GM19240 (cell line): ENCODE measurements at regions not wholly inside any gene's neighbourhood (a gene's known extent, or its start where the extent isn't known, plus 50 kb on each side); places are given as distances from the start of the nearest gene placed in this dataset.

ENCODE experiments used
- DNase-seq: peaks from one replicate; pipeline ENCODE4 v3.0.0; 2011; ENCODE audit warnings: low spot score; ENCODE audit not compliant: insufficient read length

DNA sequence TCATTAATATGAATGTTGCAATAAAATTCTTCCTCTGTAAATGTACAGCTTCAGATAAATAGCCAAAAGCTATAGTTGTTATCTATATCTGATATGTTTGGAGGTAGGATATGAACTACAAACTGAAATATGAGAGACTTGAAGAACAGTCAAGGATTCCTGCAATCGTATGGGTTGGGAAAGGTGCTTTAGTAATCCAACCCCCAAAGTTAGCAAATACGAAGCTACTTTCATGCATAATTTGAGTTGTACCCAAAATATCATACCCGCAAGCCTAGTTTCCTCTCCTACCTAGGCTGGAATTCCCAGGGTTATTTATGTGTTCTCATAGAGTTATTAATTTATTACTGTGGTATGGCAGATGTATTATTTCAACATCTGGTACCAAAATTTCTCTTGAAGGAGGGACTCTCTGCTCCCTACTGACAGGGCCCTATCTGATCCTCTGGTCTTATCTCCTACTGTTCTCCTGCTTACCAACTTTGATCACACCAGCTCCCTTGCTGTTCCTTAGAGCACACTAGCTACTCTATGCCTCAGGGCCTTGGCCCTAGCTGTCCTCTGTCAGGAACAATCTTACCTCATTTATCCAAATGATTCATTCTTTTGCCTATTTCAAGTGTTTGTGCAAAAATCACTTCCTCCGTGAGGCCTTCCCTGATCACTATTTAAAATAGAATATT lies 140.4 kb upstream of the CCDC54 start:
- no peak for DNase-seq

DNA sequence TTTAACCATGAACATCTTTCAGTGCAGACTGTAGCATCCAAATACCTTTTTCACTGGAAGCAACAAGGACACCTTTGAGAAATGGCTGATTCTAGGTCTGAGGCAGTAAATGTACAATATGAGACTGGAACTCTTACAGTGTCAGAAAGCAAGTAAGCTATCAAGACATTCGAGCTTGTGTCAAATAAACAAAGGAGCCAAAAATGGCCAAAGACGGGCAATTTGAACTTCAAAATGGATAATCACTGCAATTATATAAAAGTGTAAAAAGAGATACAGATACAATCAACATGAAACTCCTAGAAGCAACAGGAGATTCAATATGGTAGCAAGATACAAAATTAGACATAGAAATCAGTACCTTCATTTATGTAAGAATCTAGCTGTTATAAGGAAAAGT lies 138.5 kb upstream of the CCDC54 start:
- DNase-seq: no peak

- no peak for DNase-seq
These were observed 137.5 kb upstream of the CCDC54 start for GRCh38 chr3:107239703-107240102.

DNA sequence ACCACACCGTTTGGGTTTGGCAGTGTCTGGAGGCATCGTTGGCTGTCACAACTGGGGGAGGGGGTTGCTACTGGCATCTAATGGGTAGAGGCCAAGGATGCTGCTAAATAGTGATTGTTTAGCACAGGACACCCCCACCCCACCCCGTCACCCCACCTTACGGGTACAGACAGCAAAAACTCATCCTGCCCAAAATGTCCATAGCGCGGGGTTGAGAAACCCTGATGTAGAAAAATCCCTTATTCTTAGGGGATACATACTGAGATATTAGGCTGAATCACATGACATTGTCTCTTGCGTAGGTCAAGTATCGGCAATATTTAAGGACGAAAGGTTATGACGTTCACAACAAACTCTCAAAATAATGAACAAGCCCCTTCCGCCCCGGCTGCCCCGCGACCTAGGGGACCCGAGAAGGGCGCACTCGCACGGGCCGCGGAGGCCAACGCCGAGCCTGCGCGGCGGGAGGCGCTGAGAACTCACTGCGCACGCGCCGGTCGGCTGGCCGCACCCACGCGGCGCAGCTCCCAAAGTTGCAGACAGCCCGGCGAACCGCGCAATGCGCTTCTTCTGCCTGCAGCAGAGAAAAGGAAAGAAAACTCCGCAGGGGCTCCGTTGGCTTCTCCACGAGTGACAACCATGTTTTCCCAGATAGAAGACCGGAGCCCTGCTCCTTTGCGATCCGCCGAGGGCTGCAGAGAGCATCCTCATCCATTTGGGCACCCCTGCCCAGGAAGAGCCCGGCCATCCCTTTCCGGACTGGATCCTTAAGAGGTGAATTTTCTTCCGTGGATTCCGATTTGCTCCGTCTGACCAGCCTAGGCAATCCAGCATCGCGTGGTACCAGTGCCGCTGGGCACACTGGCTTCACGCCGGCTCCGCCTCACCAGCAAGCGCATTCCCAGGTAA lies 136.8 kb upstream of the CCDC54 start:
- peak; percentile 54 for DNase-seq

- DNase-seq: no peak
These were observed 136.0 kb upstream of the CCDC54 start for GRCh38 chr3:107241217-107241616.

GRCh38 chr3:107242579-107242978 lies 134.7 kb upstream of the CCDC54 start:
- no peak for DNase-seq

GRCh38 chr3:107247116-107247515 lies 130.1 kb upstream of the CCDC54 start:
- no peak for DNase-seq

GRCh38 chr3:107249132-107249531 lies 128.1 kb upstream of the CCDC54 start:
- no peak for DNase-seq

- no peak for DNase-seq
These were observed 127.0 kb upstream of the CCDC54 start for GRCh38 chr3:107250221-107250620.

GRCh38 chr3:107251819-107252218 lies 125.4 kb upstream of the CCDC54 start:
- DNase-seq: no peak

- no peak for DNase-seq
These were observed 120.3 kb upstream of the CCDC54 start for GRCh38 chr3:107256963-107257362.

DNA sequence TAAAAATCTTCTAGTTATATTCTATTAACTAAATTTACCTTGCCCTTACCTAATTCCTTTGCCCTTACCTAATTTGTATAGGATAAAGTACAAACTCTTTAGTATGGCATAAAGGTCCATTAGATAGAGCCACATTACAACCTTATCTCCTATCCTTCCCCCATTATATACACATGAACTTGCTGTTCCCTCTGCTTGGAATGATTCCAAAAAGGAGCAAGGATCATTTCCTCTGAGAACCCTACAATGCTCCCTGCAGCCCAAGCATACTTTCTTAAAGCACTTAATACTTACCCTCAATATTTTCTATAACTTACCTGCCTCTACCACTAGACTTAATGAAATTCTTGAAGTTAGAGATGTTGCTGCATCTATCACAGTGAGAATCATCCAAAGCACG lies 118.9 kb upstream of the CCDC54 start:
- DNase-seq: no peak

- no peak for DNase-seq
These were observed 117.0 kb upstream of the CCDC54 start for GRCh38 chr3:107260207-107260606.

- no peak for DNase-seq
These were observed 113.8 kb upstream of the CCDC54 start for GRCh38 chr3:107263269-107264021.

GRCh38 chr3:107264888-107265287 lies 112.4 kb upstream of the CCDC54 start:
- no peak for DNase-seq

DNA sequence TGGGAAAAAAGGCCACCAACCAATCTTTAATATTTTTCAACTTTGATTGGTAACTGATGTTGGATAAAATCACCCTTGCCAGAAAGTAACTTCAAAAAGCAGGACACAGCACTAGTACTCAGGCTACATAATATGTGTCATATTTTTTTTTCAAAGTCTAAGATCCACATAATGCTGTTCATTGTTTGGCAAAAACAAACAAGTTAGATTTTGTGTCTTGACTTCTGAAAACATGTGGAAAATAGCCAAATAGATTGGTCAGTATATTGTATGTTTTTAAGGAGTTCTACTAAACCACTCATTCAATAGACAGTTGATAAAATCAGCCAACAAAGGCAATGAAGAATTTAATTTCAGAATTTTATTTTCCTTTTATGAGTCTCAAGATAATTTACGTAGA lies 111.7 kb upstream of the CCDC54 start:
- no peak for DNase-seq

DNA sequence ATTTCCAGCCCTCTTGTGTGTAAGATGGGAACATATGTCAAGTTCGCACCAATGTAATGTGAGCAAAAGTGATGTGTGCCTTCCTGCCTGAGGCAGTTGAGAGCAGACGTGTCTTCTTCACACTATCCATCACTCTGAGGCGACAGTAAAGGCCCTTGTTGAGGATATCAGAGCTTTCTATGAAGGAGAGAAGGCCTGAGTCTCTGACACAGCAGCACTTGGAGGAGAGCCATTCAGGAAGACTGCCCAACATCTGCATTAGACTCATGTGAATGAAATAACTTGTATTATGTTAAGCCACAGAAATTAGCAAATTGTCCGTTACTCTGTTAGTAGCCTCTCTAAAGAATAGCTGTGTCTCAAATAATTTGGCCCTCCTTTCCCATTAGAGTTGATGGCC lies 108.8 kb upstream of the CCDC54 start:
- DNase-seq: no peak

- no peak for DNase-seq
These were observed 108.1 kb upstream of the CCDC54 start for GRCh38 chr3:107269136-107269535.

- no peak for DNase-seq
These were observed 105.4 kb upstream of the CCDC54 start for GRCh38 chr3:107271787-107272387.

- no peak for DNase-seq
These were observed 104.8 kb upstream of the CCDC54 start for GRCh38 chr3:107272471-107272870.

GRCh38 chr3:107272885-107273284 lies 104.4 kb upstream of the CCDC54 start:
- no peak for DNase-seq

DNA sequence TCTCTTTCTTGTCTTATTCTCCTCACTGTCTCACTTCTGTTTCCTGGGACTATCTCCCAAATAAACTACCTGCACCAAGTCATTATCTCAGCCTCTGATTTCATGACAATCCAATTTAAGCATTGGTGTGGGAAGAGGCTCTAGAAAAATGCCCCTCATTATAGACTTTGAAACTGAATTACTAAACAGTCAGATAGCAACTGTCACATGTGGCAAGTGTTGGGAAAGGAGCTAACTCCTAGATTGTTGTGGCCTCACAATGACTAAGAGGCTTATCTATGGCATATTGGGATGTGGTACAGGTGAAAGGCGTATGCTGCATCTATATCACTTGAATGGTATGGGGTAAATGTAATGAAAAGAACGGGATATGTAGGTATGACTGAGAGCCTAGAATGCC lies 103.5 kb upstream of the CCDC54 start:
- DNase-seq: no peak
